Neuronal stem cell (in vitro differentiated cells): ENCODE measurements at regions not wholly inside any gene's neighbourhood (a gene's known extent, or its start where the extent isn't known, plus 50 kb on each side); places are given as distances from the start of the nearest gene placed in this dataset.

Experiments used
- DNase-seq: peaks from one replicate; pipeline ENCODE4 v3.0.0-alpha.2; 2013; ENCODE audit warnings: low spot score
- H2AFZ ChIP-seq: one replicate; pipeline ENCODE4 v1.6.1; 2013; ENCODE audit warnings: mild to moderate bottlenecking, low read length, inconsistent platforms
- H2AK5ac ChIP-seq: 2 replicates; pipeline ENCODE4 v1.6.1; 2013; ENCODE audit warnings: low read depth, mild to moderate bottlenecking, inconsistent platforms, low read length, moderate library complexity, mixed read lengths
- H2BK120ac ChIP-seq: 2 replicates; pipeline ENCODE4 v1.6.1; 2013; ENCODE audit warnings: low read depth, mild to moderate bottlenecking, inconsistent platforms, low read length, moderate library complexity, mixed read lengths
- H2BK12ac ChIP-seq: one replicate; pipeline ENCODE4 v1.6.1; 2013; ENCODE audit warnings: low read length, inconsistent platforms
- H2BK15ac ChIP-seq: 2 replicates; pipeline ENCODE4 v1.6.1; 2013; ENCODE audit warnings: mild to moderate bottlenecking, low read length, inconsistent platforms, mixed read lengths
- H2BK5ac ChIP-seq: one replicate; pipeline ENCODE4 v1.6.1; 2013; ENCODE audit warnings: inconsistent platforms, mild to moderate bottlenecking, low read length, moderate library complexity
- H3K14ac ChIP-seq: one replicate; pipeline ENCODE4 v1.6.1; 2013; ENCODE audit warnings: low read length, inconsistent platforms
- H3K18ac ChIP-seq: 2 replicates; pipeline ENCODE4 v1.6.1; 2013; ENCODE audit warnings: low read length, inconsistent platforms
- H3K23ac ChIP-seq: 2 replicates; pipeline ENCODE4 v1.6.1; 2013; ENCODE audit warnings: low read depth, mild to moderate bottlenecking, mixed read lengths, low read length, inconsistent platforms; ENCODE audit not compliant: poor library complexity
- H3K27ac ChIP-seq: replicated peaks from 3 replicates; pipeline ENCODE4 v1.5.1; 2013; ENCODE audit warnings: low read length, inconsistent platforms
- H3K27me3 ChIP-seq, 3 experiments: 2 replicates each; pipeline ENCODE4 v1.6.1; 2013; ENCODE audit warnings: low read length in 3 of 3, mild to moderate bottlenecking in 2 of 3, inconsistent platforms in 1 of 3, low read depth in 1 of 3, mixed read lengths in 1 of 3, moderate library complexity in 1 of 3; ENCODE audit not compliant: control insufficient read depth in 3 of 3, insufficient read depth in 3 of 3
- H3K36me3 ChIP-seq, 2 donors: replicated peaks in 1 of 2; 2 replicates each; pipeline ENCODE4 v1.6.1; 2013; ENCODE audit warnings: low read length in 2 of 2; ENCODE audit not compliant: control insufficient read depth in 2 of 2, insufficient read depth in 2 of 2
- H3K4ac ChIP-seq: 2 replicates; pipeline ENCODE4 v1.6.1; 2013; ENCODE audit warnings: inconsistent platforms, mild to moderate bottlenecking, low read length, moderate library complexity
- H3K4me1 ChIP-seq, 2 donors: 1 replicate in 1 of 2; 2 replicates in 1 of 2; pipeline ENCODE4 v1.6.1; 2013; ENCODE audit warnings: low read length in 2 of 2, low read depth in 1 of 2; ENCODE audit not compliant: control insufficient read depth in 2 of 2, insufficient read depth in 1 of 2
- H3K4me2 ChIP-seq: one replicate; pipeline ENCODE4 v1.6.1; 2013; ENCODE audit warnings: mild to moderate bottlenecking, low read length, inconsistent platforms; ENCODE audit not compliant: insufficient read depth, poor library complexity, severe bottlenecking
- H3K4me3 ChIP-seq, 2 donors: 2 replicates each; pipeline ENCODE4 v1.5.1; 2013; ENCODE audit warnings: low read length in 2 of 2, mild to moderate bottlenecking in 2 of 2, inconsistent platforms in 1 of 2, moderate library complexity in 1 of 2
- H3K79me1 ChIP-seq: one replicate; pipeline ENCODE4 v1.6.1; 2013; ENCODE audit warnings: low read depth, mild to moderate bottlenecking, inconsistent platforms, low read length, moderate library complexity
- H3K9ac ChIP-seq: one replicate; pipeline ENCODE4 v1.6.1; 2013; ENCODE audit warnings: mild to moderate bottlenecking, low read depth, low read length, inconsistent platforms; ENCODE audit not compliant: poor library complexity
- H3K9me3 ChIP-seq, 2 donors: replicated peaks in 1 of 2; 2 replicates each; pipeline versions ENCODE3 to v1.6.1; 2013; ENCODE audit warnings: low read length in 2 of 2, mild to moderate bottlenecking in 2 of 2, inconsistent platforms in 1 of 2, low read depth in 1 of 2, mixed read lengths in 1 of 2, moderate library complexity in 1 of 2; ENCODE audit not compliant: control insufficient read depth in 2 of 2, insufficient read depth in 1 of 2
- H4K8ac ChIP-seq: one replicate; pipeline ENCODE4 v1.6.1; 2013; ENCODE audit warnings: low read depth, mild to moderate bottlenecking, inconsistent platforms, low read length, moderate library complexity
- H4K91ac ChIP-seq: one replicate; pipeline ENCODE4 v1.6.1; 2013; ENCODE audit warnings: low read length, low read depth, mild to moderate bottlenecking, inconsistent platforms; ENCODE audit not compliant: poor library complexity
- WGBS, 2 donors: extraction: QIAGEN DNeasy Blood & Tissue Kit; methylation state at CpG; one replicate each; pipeline ENCODE4 v1.1.7; 2013; ENCODE audit warnings: missing lambda C conversion rate in 2 of 2, mixed read lengths in 1 of 2; ENCODE audit not compliant: insufficient read length in 2 of 2, insufficient replicate concordance in 1 of 2; ENCODE audit errors: extremely low coverage in 2 of 2; 5-methylcytosine and 5-hydroxymethylcytosine counted together

DNA sequence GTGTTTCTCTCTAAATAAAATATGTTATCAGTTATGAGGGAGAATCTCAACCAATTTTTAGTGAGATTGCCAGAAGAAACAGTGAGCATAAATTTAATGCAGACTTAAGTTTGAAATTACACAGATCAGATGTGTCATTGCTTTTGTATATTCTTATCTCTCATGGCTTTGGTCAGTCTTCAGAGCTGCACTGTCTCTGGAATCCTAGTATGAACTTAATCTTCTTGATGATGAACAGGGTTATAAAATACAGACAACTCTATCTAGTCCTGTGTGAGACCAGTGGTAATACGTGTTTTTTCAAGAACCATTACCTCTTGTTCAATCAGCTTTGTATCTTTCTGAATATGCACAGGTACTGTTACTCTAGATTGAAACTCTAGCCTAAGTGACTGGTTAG is 528.0 kb downstream of the DACH1 start:
- no peak overlapping the region for H2BK12ac ChIP-seq
- no CpG with 5 or more reads among the region's 1 CpG for WGBS, 2 donors
- H2BK15ac ChIP-seq: no peak overlapping the region

DNA sequence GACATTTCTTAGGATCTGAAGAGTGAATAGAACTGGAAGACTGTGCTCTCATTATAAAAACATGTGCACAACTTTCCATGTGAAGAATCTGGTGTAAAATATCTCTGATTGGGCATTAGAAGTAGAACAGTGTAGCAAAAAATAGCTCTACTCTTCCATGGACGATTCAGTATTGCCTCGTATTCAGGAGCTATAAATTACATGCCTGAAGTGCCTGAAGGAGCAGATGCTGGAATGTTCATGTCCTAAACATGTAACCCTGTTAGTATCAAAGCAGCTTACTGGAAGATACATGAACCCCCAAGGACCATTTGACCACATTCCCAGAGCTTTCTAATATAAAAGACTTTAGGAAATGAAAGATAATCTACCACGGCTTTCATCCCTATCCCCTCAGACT is 528.9 kb downstream of the DACH1 start:
- Histone ChIP-seq H3K4ac (no peak overlapping the region), H3K9me3 (no peaks in the 10 kb centered on the region), H2BK15ac (no peak overlapping the region), H3K27me3 (no peaks in the 10 kb centered on the region), H3K14ac (no peak overlapping the region), H3K27ac (no peak overlapping the region), H3K4me2 (no peak overlapping the region), H2BK120ac (no peak overlapping the region), H4K8ac (no peak overlapping the region), H3K79me1 (no peaks in the 10 kb centered on the region), H3K18ac (no peak overlapping the region), H3K4me1 (no peaks in the 10 kb centered on the region), H2AK5ac (no peak overlapping the region), H3K4me3 (no peak overlapping the region), H3K23ac (no peak overlapping the region), H2BK12ac (no peak overlapping the region), H3K36me3 (no peaks in the 10 kb centered on the region), H4K91ac (no peak overlapping the region), H2AFZ (peak overlapping the region; percentile 39), H3K9ac (no peak overlapping the region), H2BK5ac (no peak overlapping the region)
- WGBS, 2 donors: no CpG with 5 or more reads among the region's 3 CpGs
- DNase-seq: no peak

More for the DNA sequence above, 528.0 kb downstream of the DACH1 start:
- H3K4me2 ChIP-seq: no peak overlapping the region
- DNase-seq: no peak
- no peaks in the 10 kb centered on the region for H3K79me1 ChIP-seq
- no peaks in the 10 kb centered on the region for H3K36me3 ChIP-seq
- no peak overlapping the region for H2AFZ ChIP-seq
- H2AK5ac ChIP-seq: no peak overlapping the region
- H4K91ac ChIP-seq: no peak overlapping the region
- H2BK120ac ChIP-seq: no peak overlapping the region
- no peak overlapping the region for H3K4ac ChIP-seq
- H3K4me3 ChIP-seq: no peak overlapping the region
- H3K9ac ChIP-seq: no peak overlapping the region
- no peaks in the 10 kb centered on the region for H3K4me1 ChIP-seq
- H4K8ac ChIP-seq: no peak overlapping the region
- no peaks in the 10 kb centered on the region for H3K9me3 ChIP-seq
- H2BK5ac ChIP-seq: no peak overlapping the region
- H3K23ac ChIP-seq: no peak overlapping the region
- H3K27me3 ChIP-seq: no peaks in the 10 kb centered on the region
- no peak overlapping the region for H3K18ac ChIP-seq
- H3K27ac ChIP-seq: no peak overlapping the region
- H3K14ac ChIP-seq: no peak overlapping the region

DNA sequence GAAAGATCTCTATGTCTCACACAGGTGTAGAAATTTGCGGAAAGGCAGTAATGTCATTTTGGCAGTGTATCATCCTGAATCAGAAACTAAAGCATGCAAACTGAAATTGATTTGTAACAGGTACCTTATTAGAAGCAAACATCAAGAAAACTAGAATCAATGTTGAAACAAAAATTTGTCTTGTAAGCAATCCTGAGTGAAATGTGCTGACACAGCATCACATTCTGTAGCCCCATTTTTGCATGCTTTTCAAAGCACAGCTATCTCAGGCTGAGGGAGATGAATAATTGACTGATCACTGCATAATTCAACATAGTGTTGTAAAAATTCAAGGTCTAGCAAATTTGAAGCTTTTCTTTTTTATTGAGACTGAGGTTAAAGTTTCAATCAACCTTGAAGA is 539.7 kb downstream of the DACH1 start:
- H2BK5ac ChIP-seq: no peak overlapping the region
- WGBS, 2 donors: no CpG with 5 or more reads among the region's 1 CpG
- H3K4me3 ChIP-seq: no peak overlapping the region
- no peak overlapping the region for H3K23ac ChIP-seq
- H2BK120ac ChIP-seq: no peak overlapping the region
- H3K4ac ChIP-seq: no peak overlapping the region
- H2BK12ac ChIP-seq: no peak overlapping the region
- no peak overlapping the region for H3K18ac ChIP-seq
- no peak overlapping the region for H2AFZ ChIP-seq
- no peak overlapping the region for H2BK15ac ChIP-seq
- H4K8ac ChIP-seq: no peak overlapping the region
- no peak overlapping the region for H3K27ac ChIP-seq
- H3K9ac ChIP-seq: no peak overlapping the region
- H3K4me1 ChIP-seq: no peaks in the 10 kb centered on the region
- H3K14ac ChIP-seq: no peak overlapping the region
- H3K36me3 ChIP-seq: no peaks in the 10 kb centered on the region
- H2AK5ac ChIP-seq: no peak overlapping the region
- no peaks in the 10 kb centered on the region for H3K79me1 ChIP-seq
- DNase-seq: no peak
- H3K4me2 ChIP-seq: no peak overlapping the region
- H3K27me3 ChIP-seq: no peaks in the 10 kb centered on the region
- no peaks in the 10 kb centered on the region for H3K9me3 ChIP-seq
- no peak overlapping the region for H4K91ac ChIP-seq

DNA sequence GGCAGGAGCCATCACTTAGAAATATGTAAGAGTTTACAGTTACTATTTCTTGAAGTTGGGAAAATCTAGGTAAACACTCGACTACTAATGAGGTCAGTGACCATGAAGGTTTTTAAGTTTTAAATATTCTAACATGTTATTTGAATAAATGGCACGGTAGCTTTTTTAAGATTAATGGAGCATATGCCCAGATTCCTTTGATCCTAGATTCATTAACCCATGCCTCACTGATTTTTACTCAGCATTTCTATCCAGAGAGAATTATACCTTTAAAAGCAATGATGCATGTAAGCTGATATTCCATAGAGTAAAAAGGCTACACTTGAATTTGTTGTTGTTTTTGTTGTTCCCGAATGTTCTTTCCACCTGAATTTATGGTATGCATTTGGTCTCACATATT is 541.4 kb downstream of the DACH1 start:
- Histone ChIP-seq H3K79me1 (no peaks in the 10 kb centered on the region), H4K91ac (no peak overlapping the region), H2AFZ (no peak overlapping the region), H3K36me3 (no peaks in the 10 kb centered on the region), H2BK12ac (no peak overlapping the region), H2BK120ac (no peak overlapping the region), H3K9ac (no peak overlapping the region), H3K4me1 (no peaks in the 10 kb centered on the region), H3K18ac (no peak overlapping the region), H3K4me3 (no peak overlapping the region), H3K23ac (no peak overlapping the region), H2BK5ac (no peak overlapping the region), H3K4ac (no peak overlapping the region), H3K14ac (no peak overlapping the region), H2AK5ac (no peak overlapping the region), H3K27ac (no peak overlapping the region), H2BK15ac (no peak overlapping the region), H4K8ac (no peak overlapping the region), H3K9me3 (peaks cover 0 to 1% of the 10 kb centered on the region in 2 donors), H3K4me2 (no peak overlapping the region), H3K27me3 (no peaks in the 10 kb centered on the region)
- WGBS, 2 donors: no CpG with 5 or more reads among the region's 3 CpGs
- DNase-seq: no peak
